ENCODE measurements at regions not wholly inside any gene's neighbourhood (a gene's known extent, or its start where the extent isn't known, plus 50 kb on each side); places are given as distances from the start of the nearest gene placed in this dataset.

DNA sequence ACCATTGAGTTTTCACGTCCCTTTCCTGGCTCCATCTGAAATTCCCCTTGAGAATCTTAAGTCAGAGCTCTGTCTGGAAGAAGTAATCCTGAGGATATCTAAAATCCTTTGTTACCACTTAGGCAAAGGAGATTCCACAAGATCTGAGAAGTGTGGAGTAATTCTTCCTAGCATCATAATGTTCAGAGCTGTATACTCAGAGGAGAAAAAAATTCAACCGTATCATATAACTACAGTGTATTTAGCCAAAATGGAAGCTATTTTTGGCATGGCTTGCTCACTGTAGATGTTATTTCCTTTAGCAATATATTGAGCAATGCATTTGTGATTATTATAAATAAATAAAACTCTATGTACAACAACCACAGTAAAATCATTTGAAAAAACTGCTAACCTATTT is 1858.4 kb downstream of the EFNA5 start:
- Histone ChIP-seq H3K36me3 (no peaks in the 10 kb centered on the region), H3K27ac (no peak overlapping the region), H3K27me3 (no peaks in the 10 kb centered on the region), H3K4me3 (no peak overlapping the region), H3K9me3 (no peaks in the 10 kb centered on the region), H3K4me1 (peaks cover 0 to 11% of the 10 kb centered on the region in 2 donors)
- intact Hi-C loops (cut with DNase I), result no loop called here
- TF ChIP-seq, protein P1, sequence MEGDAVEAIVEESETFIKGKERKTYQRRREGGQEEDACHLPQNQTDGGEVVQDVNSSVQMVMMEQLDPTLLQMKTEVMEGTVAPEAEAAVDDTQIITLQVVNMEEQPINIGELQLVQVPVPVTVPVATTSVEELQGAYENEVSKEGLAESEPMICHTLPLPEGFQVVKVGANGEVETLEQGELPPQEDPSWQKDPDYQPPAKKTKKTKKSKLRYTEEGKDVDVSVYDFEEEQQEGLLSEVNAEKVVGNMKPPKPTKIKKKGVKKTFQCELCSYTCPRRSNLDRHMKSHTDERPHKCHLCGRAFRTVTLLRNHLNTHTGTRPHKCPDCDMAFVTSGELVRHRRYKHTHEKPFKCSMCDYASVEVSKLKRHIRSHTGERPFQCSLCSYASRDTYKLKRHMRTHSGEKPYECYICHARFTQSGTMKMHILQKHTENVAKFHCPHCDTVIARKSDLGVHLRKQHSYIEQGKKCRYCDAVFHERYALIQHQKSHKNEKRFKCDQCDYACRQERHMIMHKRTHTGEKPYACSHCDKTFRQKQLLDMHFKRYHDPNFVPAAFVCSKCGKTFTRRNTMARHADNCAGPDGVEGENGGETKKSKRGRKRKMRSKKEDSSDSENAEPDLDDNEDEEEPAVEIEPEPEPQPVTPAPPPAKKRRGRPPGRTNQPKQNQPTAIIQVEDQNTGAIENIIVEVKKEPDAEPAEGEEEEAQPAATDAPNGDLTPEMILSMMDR (IDR thresholded peaks at IDR 0.05), result no peak
- no peak for DNase-seq (ENCODE audit: low spot score in 2 of 2)

DNA sequence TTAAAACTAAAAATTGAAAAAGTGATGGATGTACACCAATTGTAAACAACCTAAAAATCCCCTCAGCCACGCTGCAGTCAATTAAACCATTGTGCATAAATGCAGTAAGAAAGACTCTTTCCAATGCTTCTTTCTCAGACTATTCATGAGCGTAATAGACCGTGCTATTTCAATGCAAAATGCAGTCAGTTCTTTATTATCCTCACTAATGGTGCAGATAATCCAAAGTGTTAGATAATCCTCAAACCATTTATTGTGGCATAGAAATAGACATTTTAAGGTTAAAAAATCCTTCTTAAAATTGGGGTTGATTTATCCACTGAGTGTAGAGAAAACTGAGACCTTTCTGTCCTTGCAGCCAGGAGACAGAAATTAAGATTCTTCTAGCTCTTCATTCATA is 1862.8 kb downstream of the EFNA5 start:
- no peak overlapping the region for H3K4me3 ChIP-seq
- H3K9me3 ChIP-seq, result no peaks in the 10 kb centered on the region
- H3K36me3 ChIP-seq, result no peaks in the 10 kb centered on the region
- no peaks in the 10 kb centered on the region for H3K27me3 ChIP-seq
- H3K27ac ChIP-seq, result no peak overlapping the region
- peaks cover 0 to 23% of the 10 kb centered on the region in 2 donors for H3K4me1 ChIP-seq
- no peak for DNase-seq (ENCODE audit: low spot score in 2 of 2)
- TF ChIP-seq, protein P1 (IDR thresholded peaks at IDR 0.05), result no peak
- intact Hi-C loops (cut with DNase I), result no loop called here

DNA sequence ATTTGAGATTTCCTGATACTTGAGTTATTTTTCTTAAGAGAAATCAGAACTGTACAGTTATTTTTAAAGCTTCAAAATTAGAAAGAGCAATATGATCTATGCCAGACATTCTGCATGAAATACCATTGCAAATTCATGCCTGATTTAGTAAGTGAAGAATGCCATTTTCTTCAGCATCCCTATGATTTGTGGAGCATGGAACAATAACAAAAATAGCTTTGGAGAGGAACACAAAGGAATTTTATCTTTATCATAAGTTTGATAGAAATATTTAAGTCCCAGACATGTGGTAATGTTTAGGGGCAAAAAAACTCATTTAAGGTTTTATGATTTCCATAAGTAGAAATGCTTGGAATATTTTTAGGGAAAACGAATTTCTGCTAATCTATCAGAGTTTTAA is 1863.4 kb downstream of the EFNA5 start:
- intact Hi-C loops (cut with DNase I), result no loop called here
- no peak for DNase-seq (ENCODE audit: low spot score in 2 of 2)
- no peaks in the 10 kb centered on the region for H3K27me3 ChIP-seq
- H3K27ac ChIP-seq, result no peak overlapping the region
- TF ChIP-seq, protein P1 (IDR thresholded peaks at IDR 0.05), result no peak
- H3K4me1 ChIP-seq, result peaks cover 0 to 23% of the 10 kb centered on the region in 2 donors
- H3K9me3 ChIP-seq, result no peaks in the 10 kb centered on the region
- H3K4me3 ChIP-seq, result no peak overlapping the region
- H3K36me3 ChIP-seq, result no peaks in the 10 kb centered on the region

DNA sequence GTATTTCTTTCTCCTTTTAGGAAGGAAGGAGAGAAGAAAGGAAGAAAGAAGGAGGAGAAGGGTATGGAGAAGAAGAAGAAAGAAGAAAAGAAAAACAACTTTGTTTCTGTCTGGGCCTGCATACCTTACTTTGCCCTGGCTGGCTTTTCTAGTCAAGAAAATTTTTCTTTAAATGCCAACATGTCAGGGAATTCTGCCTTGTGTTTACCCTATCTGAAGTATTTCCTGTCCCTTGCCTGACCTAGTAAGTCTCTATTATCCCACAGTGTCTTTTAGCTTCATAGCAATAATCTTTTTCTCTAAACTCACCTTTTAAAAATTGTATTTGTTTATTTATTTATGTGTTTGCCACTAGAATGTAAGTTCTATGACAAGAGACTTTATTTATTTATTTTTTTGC is 1864.1 kb downstream of the EFNA5 start:
- H3K27ac ChIP-seq, result peak overlapping the region; percentile 11 to 64
- intact Hi-C loops (cut with DNase I), result no loop called here
- no peaks in the 10 kb centered on the region for H3K27me3 ChIP-seq
- H3K9me3 ChIP-seq, result no peaks in the 10 kb centered on the region
- no peak for DNase-seq (ENCODE audit: low spot score in 2 of 2)
- TF ChIP-seq, protein P1 (IDR thresholded peaks at IDR 0.05), result no peak
- peaks cover 0 to 23% of the 10 kb centered on the region in 2 donors for H3K4me1 ChIP-seq
- H3K36me3 ChIP-seq, result no peaks in the 10 kb centered on the region
- no peak overlapping the region for H3K4me3 ChIP-seq

DNA sequence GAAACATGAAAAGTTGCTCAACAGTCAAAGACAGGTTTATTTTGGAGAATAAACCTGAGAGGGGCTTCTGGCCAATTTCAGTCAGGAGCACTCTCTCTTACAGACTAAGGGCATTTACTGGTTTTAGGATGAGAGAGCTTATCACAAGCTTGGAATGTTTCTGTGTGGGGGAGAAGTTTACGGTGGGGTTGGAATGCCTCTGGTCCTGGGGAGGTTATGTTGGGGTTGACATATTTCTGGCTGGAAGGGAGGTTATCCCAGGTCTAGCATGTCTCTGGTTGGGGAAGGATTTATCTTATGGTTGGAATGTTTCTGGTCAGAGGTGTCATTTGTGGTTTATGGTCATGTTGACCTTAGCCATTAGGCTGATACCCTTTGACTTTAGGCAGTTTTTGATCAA is 1867.3 kb downstream of the EFNA5 start:
- H3K36me3 ChIP-seq, result no peaks in the 10 kb centered on the region
- H3K27me3 ChIP-seq, result no peaks in the 10 kb centered on the region
- H3K4me1 ChIP-seq, result peaks cover 0 to 18% of the 10 kb centered on the region in 2 donors
- H3K9me3 ChIP-seq, result no peaks in the 10 kb centered on the region
- intact Hi-C loops (cut with DNase I), result no loop called here
- TF ChIP-seq, protein P1 (IDR thresholded peaks at IDR 0.05), result no peak
- no peak for DNase-seq (ENCODE audit: low spot score in 2 of 2)
- no peak overlapping the region for H3K4me3 ChIP-seq
- H3K27ac ChIP-seq, result no peak overlapping the region

DNA sequence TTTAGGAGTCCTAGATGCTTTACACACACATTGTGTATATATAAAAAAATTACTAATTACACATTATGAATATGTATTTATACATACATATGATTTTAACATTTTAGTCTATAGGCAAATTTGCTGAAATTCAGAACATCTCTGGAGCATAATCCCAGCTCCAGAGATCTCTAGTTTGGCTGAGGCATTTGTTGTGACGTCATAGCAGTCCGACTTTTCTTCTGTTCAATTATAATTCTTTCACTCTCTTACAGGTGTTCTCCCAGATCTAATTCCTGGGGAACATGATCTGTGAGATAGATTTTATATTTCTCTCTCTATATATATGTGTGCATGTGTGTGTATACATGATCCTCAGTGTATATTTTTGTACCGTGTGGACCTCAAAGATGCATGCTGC is 1876.2 kb downstream of the EFNA5 start:
- intact Hi-C loops (cut with DNase I), result no loop called here
- TF ChIP-seq, protein P1 (IDR thresholded peaks at IDR 0.05), result no peak

More for the DNA sequence above, 1876.2 kb downstream of the EFNA5 start:
- Histone ChIP-seq H3K27me3 (no peaks in the 10 kb centered on the region), H3K4me1 (no peaks in the 10 kb centered on the region), H3K9me3 (no peaks in the 10 kb centered on the region), H3K36me3 (no peaks in the 10 kb centered on the region), H3K4me3 (no peak overlapping the region), H3K27ac (no peak overlapping the region)
- DNase-seq (ENCODE audit: low spot score in 2 of 2), result no peak

Measured in ascending aorta (tissue), 2 donors.